IMR-90 (cell line): ENCODE measurements at regions not wholly inside any gene's neighbourhood (a gene's known extent, or its start where the extent isn't known, plus 50 kb on each side); places are given as distances from the start of the nearest gene placed in this dataset.

ENCODE experiments used
- CHD1 ChIP-seq: IDR thresholded peaks from 2 replicates; pipeline ENCODE4 v1.6.1; 2012; ENCODE audit warnings: low read depth, low read length, improper control_type of control experiment
- ELK1 ChIP-seq: fragments of 150-350 bp; IDR thresholded peaks from 2 replicates; pipeline ENCODE4 v1.6.1; 2016; ENCODE audit warnings: low read depth, mild to moderate bottlenecking, low read length, moderate library complexity, borderline replicate concordance
- MAZ ChIP-seq: IDR thresholded peaks from 2 replicates; pipeline ENCODE4 v1.6.1; 2012; ENCODE audit warnings: low read depth, mild to moderate bottlenecking, low read length, improper control_type of control experiment, moderate library complexity, borderline replicate concordance
- POLR2A ChIP-seq: IDR thresholded peaks from 2 replicates; pipeline ENCODE4 v1.6.1; 2012; ENCODE audit warnings: mild to moderate bottlenecking, low read depth, low read length
- RAD21 ChIP-seq: IDR thresholded peaks from 2 replicates; pipeline ENCODE4 v1.6.1; 2012; ENCODE audit warnings: low read length, improper control_type of control experiment
- RFX5 ChIP-seq: IDR thresholded peaks from 2 replicates; pipeline ENCODE4 v1.8.0; 2012; ENCODE audit warnings: low read depth, mild to moderate bottlenecking, low read length, moderate library complexity

- no peak for TF ChIP-seq ELK1
- TF ChIP-seq POLR2A = no peak
- TF ChIP-seq CHD1 = no peak
- TF ChIP-seq MAZ = no peak
- no peak for TF ChIP-seq RFX5
- TF ChIP-seq RAD21 = no peak
Observed at GRCh38 chrX:115419069-115419468, 129.6 kb downstream of the LUZP4 start.
